ENCODE measurements at regions not wholly inside any gene's neighbourhood (a gene's known extent, or its start where the extent isn't known, plus 50 kb on each side); places are given as distances from the start of the nearest gene placed in this dataset.

GRCh38 chr21:38173276-38174035 is 83.3 kb upstream of the KCNJ15 start:
- TF ChIP-seq CTCF (IDR thresholded peaks at IDR 0.05) (no peak), REST (IDR thresholded peaks at IDR 0.05; ENCODE audit: insufficient read depth in 1 of 2, low read depth in 2 of 2, low read length in 1 of 2) (no peak), POLR2AphosphoS5 (IDR thresholded peaks at IDR 0.05; ENCODE audit: low read depth, low read length) (no peak), TCF7L2 (IDR thresholded peaks at IDR 0.05; ENCODE audit: low read depth, low read length) (no peak), SIN3A (IDR thresholded peaks at IDR 0.05; ENCODE audit: borderline replicate concordance, insufficient read depth, low read depth, low read length) (no peak)
